NT2/D1 (cell line): ENCODE measurements at regions not wholly inside any gene's neighbourhood (a gene's known extent, or its start where the extent isn't known, plus 50 kb on each side); places are given as distances from the start of the nearest gene placed in this dataset.

ENCODE experiments used
- SUZ12 ChIP-seq: IDR thresholded peaks from 2 replicates; pipeline ENCODE4 v1.6.1; 2011; ENCODE audit not compliant: insufficient read length, insufficient read depth; ENCODE audit errors: extremely low read depth
- ZNF274 ChIP-seq: IDR thresholded peaks from 2 replicates; pipeline ENCODE4 v1.6.1; 2011; ENCODE audit warnings: mild to moderate bottlenecking, low read depth, low read length

GRCh38 chr17:77572065-77572601 lies 386.4 kb upstream of the TNRC6C start:
- no peak for TF ChIP-seq SUZ12
- TF ChIP-seq ZNF274 = no peak
